ENCODE measurements at regions not wholly inside any gene's neighbourhood (a gene's known extent, or its start where the extent isn't known, plus 50 kb on each side); places are given as distances from the start of the nearest gene placed in this dataset.

DNA sequence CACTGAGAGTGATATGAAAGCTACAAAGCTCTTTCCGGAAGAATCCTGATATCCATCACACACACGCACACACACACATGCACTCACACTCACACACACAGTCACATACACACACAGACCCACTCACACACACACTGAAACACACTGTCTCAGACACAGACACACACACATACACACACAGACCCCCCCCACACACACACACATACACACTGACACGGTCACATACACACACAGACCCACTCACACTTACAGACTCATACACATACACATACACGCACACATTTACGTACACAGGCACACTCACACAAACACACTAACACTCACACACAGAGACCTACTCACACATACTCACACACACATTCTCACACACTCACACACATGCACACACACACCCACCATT, 58.6 kb downstream of the LIG4 start:
- no peak for DNase-seq

GRCh38 chr13:108155185-108156106, 59.9 kb downstream of the LIG4 start:
- no peak for DNase-seq

GRCh38 chr13:108154421-108154858, 60.9 kb downstream of the LIG4 start:
- DNase-seq: no peak

GRCh38 chr13:108146642-108147041, 68.7 kb downstream of the LIG4 start:
- DNase-seq: no peak

DNA sequence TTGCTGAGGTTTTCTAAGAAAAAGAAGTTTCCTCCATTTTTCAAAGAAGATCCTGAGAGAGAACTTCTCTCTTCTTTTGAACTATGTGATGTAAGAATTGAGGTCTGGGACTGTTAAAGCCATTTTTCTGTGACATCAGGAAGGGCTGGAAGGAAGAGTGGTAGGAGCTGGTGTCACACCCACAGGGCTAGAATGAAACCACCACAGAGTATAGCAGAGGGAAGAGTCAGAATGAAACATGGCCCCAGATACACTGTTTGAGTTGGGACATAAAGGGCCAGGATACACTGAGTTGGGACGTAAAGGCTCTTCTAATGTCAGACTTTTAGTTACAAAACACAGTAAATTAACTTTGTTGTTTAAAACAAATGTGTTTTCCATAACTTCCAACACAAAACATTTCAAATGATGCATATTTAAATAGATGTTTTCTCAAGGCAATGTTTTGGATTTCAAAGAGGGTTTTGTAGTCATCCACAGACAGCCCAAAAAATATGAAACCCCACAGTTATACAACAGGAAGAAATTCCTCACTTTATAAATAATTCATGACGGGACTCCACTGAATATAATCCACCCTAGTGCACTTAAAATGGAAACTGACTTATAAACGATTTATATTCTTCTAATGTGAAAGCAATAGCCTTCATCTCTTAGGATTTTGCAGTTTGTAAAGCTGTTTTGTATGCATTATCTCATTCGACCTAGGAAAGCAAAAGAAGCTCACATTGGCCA, 72.5 kb downstream of the LIG4 start:
- DNase-seq: no peak

GRCh38 chr13:108137176-108137575, 78.2 kb downstream of the LIG4 start:
- DNase-seq: no peak

- no peak for DNase-seq
These were observed 87.9 kb downstream of the LIG4 start for GRCh38 chr13:108127406-108127805.

DNA sequence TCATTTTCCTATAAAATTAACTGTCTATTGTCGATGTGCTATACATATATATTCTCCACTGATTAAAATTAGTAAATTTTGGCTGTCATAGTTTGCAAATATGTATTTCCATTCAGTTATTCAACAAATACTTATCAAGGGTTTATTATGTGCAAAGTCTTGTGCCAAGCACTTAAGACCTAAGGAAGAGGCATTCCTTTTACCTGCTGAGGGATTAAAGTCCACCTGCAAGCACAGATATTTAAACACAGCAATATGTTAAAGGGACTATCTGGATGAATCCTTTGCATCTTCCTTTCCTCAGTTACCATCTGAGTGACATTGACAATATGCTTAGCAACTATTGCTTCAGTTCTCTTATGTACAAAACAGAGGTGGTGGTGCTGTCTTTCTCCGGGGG, 89.3 kb downstream of the LIG4 start:
- no peak for DNase-seq

DNA sequence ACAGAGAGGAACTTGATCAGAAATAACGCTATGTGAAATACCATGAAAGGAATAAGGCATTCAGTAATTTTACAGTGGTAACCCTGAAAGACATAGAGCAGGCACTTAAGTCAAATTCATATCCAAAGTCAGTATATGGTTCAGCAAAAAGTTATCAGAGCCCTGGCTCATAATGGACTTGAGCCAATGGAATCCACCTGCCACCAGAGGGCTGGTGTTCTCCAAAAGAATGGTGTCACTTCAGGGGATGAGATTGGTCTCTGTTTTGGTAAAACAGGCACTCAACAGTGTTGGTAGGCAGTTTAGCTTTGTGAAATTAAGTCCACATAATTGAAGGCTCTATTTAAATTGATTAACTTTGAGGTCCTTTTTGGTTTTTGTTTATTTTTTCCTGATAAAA, 93.9 kb downstream of the LIG4 start:
- no peak for DNase-seq

GRCh38 chr13:108120856-108121255, 94.5 kb downstream of the LIG4 start:
- no peak for DNase-seq

GRCh38 chr13:108120302-108120701, 95.0 kb downstream of the LIG4 start:
- no peak for DNase-seq

DNA sequence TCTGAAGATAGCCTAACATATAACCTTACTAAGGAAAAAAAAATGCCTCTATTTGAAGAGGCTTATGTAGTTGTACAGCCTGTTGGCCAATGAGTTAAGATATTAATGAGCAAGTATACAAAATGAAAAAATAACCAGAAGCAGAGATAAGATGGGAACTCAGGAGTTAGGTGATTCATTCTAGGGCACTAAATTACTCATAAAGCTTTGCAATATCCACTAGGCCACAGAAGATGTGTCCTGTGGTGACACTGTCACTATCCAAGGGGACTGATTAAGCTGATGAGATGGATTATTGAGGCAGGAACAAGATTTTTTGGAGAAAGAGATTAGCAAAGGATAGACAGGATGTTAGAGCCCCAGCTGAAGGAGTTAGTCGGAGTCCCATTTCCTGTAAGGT, 99.6 kb downstream of the LIG4 start:
- no peak for DNase-seq

DNA sequence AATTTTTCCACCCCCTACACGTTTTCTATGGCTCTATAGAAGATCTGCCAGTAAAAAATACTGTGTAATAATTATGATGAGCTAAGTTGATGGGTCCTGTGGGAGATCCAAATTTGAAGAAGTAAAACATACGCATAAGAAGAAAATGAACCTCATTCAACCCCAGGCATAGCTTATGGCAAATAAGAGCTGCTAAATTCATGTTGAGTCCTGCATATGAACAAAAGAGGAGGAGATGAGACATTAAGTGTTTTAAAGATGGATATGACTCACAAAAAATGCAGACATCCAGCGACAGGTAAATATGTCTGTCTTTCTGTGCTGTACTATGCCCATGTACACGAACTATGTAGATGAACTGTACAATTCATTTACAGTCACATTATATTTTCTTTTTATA, 101.9 kb downstream of the LIG4 start:
- no peak for DNase-seq

- no peak for DNase-seq
These were observed 110.6 kb downstream of the LIG4 start for GRCh38 chr13:108104736-108105135.

DNA sequence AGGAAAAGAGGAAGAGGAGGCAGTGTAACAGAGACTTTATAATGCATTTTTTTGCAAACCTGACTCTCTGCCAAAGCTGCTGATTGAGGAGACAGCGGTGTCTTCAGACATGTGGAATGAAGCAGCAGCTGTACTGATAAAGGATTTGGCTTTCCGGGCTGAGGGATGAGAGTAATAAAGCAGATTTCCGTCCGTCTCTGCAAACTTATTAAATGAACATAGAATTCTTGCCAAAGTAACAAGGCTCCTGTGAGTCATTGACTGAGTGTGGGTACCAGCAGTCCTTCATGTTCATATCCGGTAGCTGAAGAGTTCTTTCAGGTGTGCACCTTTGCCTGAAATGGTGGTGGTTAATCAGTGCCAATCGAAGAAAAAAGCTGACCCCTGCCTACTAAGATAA, 112.6 kb downstream of the LIG4 start:
- no peak for DNase-seq

- no peak for DNase-seq
These were observed 118.9 kb downstream of the LIG4 start for GRCh38 chr13:108096301-108096915.

DNA sequence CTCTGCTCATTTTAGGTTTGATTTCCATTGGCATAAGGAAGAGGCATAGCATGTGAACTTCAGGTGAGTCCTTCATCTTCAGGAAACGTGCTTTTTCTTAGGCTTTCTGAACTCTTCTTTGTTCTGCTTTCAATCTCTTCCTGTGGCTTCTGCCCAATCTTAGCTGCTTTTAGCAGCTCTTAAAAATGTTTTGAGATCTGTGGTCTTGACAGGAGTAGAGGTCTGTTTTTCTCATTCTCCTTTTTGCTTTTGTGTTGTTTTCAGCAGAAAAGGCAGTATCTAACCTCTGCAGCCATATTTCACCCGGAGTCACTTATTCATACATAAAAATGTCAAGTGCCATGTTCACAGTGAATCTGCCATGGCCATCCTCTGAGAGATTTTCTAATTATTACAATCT, 120.3 kb downstream of the LIG4 start:
- DNase-seq: no peak

GRCh38 chr13:108093616-108094015, 121.7 kb downstream of the LIG4 start:
- DNase-seq: no peak

GRCh38 chr13:108087810-108088209, 127.5 kb downstream of the LIG4 start:
- no peak for DNase-seq

DNA sequence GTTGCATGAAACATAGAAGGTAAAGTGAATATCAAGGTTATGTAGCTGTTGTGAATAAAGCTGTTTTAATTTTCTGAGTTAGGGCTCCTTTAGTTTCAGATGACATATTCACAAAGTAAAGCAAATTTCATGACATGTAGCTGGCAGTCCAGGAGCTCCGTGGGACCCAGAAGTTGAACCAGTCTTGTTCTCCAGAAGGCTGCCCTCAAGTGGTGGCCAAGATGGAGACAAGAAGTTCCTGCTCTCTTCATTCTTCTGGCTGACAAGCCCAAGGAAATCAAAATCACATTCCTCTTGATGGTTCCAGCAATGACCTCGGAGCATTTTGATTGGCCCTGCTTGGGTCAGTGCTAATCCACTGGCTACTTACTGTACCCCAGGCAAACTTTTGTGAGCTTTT, 128.7 kb downstream of the LIG4 start:
- no peak for DNase-seq

DNA sequence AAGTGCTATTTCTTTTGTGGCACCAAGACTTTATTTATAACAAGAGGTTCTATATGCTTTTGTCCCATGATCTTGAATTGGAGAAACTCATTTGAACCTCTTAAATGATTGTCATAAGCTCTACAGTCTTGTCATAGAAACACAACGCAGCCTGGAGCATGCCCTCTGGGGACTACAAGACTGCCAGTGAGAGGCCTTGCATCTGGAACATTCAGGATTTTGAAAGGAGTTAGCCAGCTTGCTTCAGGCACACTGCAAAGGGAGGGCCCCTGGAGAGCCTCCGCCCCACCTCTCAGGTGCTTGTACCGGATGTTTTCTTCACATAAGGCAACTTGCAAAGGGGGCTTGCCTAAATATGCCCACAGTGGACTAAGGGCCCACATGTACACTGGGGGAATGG, 130.5 kb downstream of the LIG4 start:
- no peak for DNase-seq

DNA sequence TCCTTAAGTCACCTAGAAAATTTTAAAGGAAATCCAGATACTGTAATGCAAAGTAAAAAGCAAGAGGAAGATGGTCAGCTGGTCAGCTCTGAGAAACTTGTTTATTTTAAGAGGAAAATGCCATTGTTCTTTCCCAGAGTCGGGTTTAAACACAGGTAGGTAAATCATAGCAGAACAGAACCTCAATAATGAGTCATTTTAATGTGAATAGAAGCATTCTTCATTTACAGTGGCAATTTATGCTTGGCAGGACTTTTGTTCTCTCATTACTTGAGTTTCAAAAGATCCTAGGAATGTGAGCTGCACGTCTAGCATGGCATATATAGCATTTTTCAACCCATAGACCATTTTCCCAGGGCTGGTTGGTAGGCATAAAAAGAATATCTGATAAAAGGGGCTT, 132.3 kb downstream of the LIG4 start:
- DNase-seq: no peak

GRCh38 chr13:108082481-108082880, 132.9 kb downstream of the LIG4 start:
- DNase-seq: no peak

GRCh38 chr13:108077284-108077683, 138.1 kb downstream of the LIG4 start:
- no peak for DNase-seq

Data from NCI-H2107 (cell line).